Chondrocyte (in vitro differentiated cells): ENCODE measurements at regions not wholly inside any gene's neighbourhood (a gene's known extent, or its start where the extent isn't known, plus 50 kb on each side); places are given as distances from the start of the nearest gene placed in this dataset.
A peak's percentile ranks its signal among the peaks of the same experiment; 100 is the strongest.

Experiments
- DNase-seq: peaks from one replicate; pipeline ENCODE4 v3.0.0; 2021; ENCODE audit warnings: mixed read lengths, low spot score
- H3K27ac Mint-ChIP-seq: one replicate; pipeline ENCODE4 v1.8.0; 2021; ENCODE audit warnings: mild to moderate bottlenecking, moderate library complexity, mixed read lengths; ENCODE audit not compliant: unreplicated experiment
- H3K27me3 Mint-ChIP-seq: 2 replicates; pipeline ENCODE4 v1.8.0; 2021; ENCODE audit warnings: low read depth, mixed read lengths
- H3K36me3 Mint-ChIP-seq: 2 replicates; pipeline ENCODE4 v1.8.0; 2021; ENCODE audit warnings: low read depth, mixed read lengths
- H3K4me1 Mint-ChIP-seq: 2 replicates; pipeline ENCODE4 v1.8.0; 2021; ENCODE audit warnings: low read depth, mild to moderate bottlenecking, mixed read lengths
- H3K4me3 Mint-ChIP-seq: one replicate; pipeline ENCODE4 v1.8.0; 2021; ENCODE audit warnings: mild to moderate bottlenecking, moderate library complexity, mixed read lengths; ENCODE audit not compliant: unreplicated experiment
- H3K9me3 Mint-ChIP-seq: 2 replicates; pipeline ENCODE4 v1.8.0; 2021; ENCODE audit warnings: low read depth, mixed read lengths
- CTCF ChIP-seq: fragments of 200-600 bp; sonication (generic); IDR thresholded peaks from 2 replicates; pipeline ENCODE4 v1.5.0; 2021; ENCODE audit warnings: antibody characterized with exemption, mild to moderate bottlenecking, moderate library complexity

- no peaks in the 10 kb centered on the region for H3K36me3 Mint-ChIP-seq
- no peak for TF ChIP-seq CTCF
- no peaks in the 10 kb centered on the region for H3K27me3 Mint-ChIP-seq
- DNase-seq, result no peak
- H3K9me3 Mint-ChIP-seq, result no peaks in the 10 kb centered on the region
- H3K4me1 Mint-ChIP-seq, result peaks cover 16% of the 10 kb centered on the region
- H3K27ac Mint-ChIP-seq, result peak overlapping the region; percentile 89
- no peak overlapping the region for H3K4me3 Mint-ChIP-seq
Measured at GRCh38 chr9:78620764-78621163, 323.8 kb downstream of the PSAT1 start.

- no peaks in the 10 kb centered on the region for H3K36me3 Mint-ChIP-seq
- no peaks in the 10 kb centered on the region for H3K9me3 Mint-ChIP-seq
- DNase-seq, result no peak
- H3K27ac Mint-ChIP-seq, result no peak overlapping the region
- H3K4me1 Mint-ChIP-seq, result peaks cover 16% of the 10 kb centered on the region
- no peak for TF ChIP-seq CTCF
- H3K4me3 Mint-ChIP-seq, result no peak overlapping the region
- no peaks in the 10 kb centered on the region for H3K27me3 Mint-ChIP-seq
Measured at GRCh38 chr9:78622126-78622525, 325.2 kb downstream of the PSAT1 start.

- TF ChIP-seq CTCF, result no peak
- no peak for DNase-seq
- H3K4me1 Mint-ChIP-seq, result peaks cover 2% of the 10 kb centered on the region
- H3K27me3 Mint-ChIP-seq, result no peaks in the 10 kb centered on the region
- H3K36me3 Mint-ChIP-seq, result no peaks in the 10 kb centered on the region
- no peaks in the 10 kb centered on the region for H3K9me3 Mint-ChIP-seq
- no peak overlapping the region for H3K27ac Mint-ChIP-seq
- H3K4me3 Mint-ChIP-seq, result no peak overlapping the region
Measured at GRCh38 chr9:78626971-78627370, 330.0 kb downstream of the PSAT1 start.

- no peak overlapping the region for H3K4me3 Mint-ChIP-seq
Measured at GRCh38 chr9:78630966-78631365, 334.0 kb downstream of the PSAT1 start.

GRCh38 chr9:78640728-78641127, 343.8 kb downstream of the PSAT1 start:
- Mint-ChIP-seq H3K4me1 (no peaks in the 10 kb centered on the region), H3K27ac (no peak overlapping the region), H3K36me3 (no peaks in the 10 kb centered on the region), H3K4me3 (no peak overlapping the region), H3K27me3 (no peaks in the 10 kb centered on the region), H3K9me3 (peaks cover 8% of the 10 kb centered on the region)
- DNase-seq, result no peak
- no peak for TF ChIP-seq CTCF

More at GRCh38 chr9:78630966-78631365, 334.0 kb downstream of the PSAT1 start:
- DNase-seq, result no peak
- Mint-ChIP-seq H3K27ac (no peak overlapping the region), H3K9me3 (peaks cover 2% of the 10 kb centered on the region), H3K27me3 (no peaks in the 10 kb centered on the region), H3K4me1 (peaks cover 2% of the 10 kb centered on the region), H3K36me3 (no peaks in the 10 kb centered on the region)
- TF ChIP-seq CTCF, result no peak
